ES-I3 (cell line): ENCODE measurements at regions not wholly inside any gene's neighbourhood (a gene's known extent, or its start where the extent isn't known, plus 50 kb on each side); places are given as distances from the start of the nearest gene placed in this dataset.

Experiments
- H3K36me3 ChIP-seq: 2 replicates; pipeline ENCODE4 v1.6.1; 2013; ENCODE audit warnings: mild to moderate bottlenecking, low read length, control low read depth, moderate library complexity; ENCODE audit not compliant: insufficient read depth
- H3K4me1 ChIP-seq: 2 replicates; pipeline ENCODE4 v1.6.1; 2013; ENCODE audit warnings: mild to moderate bottlenecking, control low read depth, low read length; ENCODE audit not compliant: insufficient read depth
- H3K9ac ChIP-seq: 2 replicates; pipeline ENCODE4 v1.6.1; 2013; ENCODE audit warnings: low read depth, mild to moderate bottlenecking, low read length, moderate library complexity
- H3K9me3 ChIP-seq: 2 replicates; pipeline ENCODE4 v1.6.1; 2013; ENCODE audit warnings: mild to moderate bottlenecking, low read length, moderate library complexity; ENCODE audit not compliant: control insufficient read depth, insufficient read depth

GRCh38 chr22:48346311-48346710 is 1481.4 kb downstream of the BRD1 start:
- Histone ChIP-seq H3K9ac (no peak overlapping the region), H3K4me1 (no peaks in the 10 kb centered on the region; the same call in 1 of the 2 replicates), H3K36me3 (no peaks in the 10 kb centered on the region), H3K9me3 (no peaks in the 10 kb centered on the region)

GRCh38 chr22:48345631-48346030 is 1482.0 kb downstream of the BRD1 start:
- Histone ChIP-seq H3K9me3 (no peaks in the 10 kb centered on the region), H3K9ac (no peak overlapping the region), H3K4me1 (no peaks in the 10 kb centered on the region; the same call in 1 of the 2 replicates), H3K36me3 (no peaks in the 10 kb centered on the region)

GRCh38 chr22:48343461-48343860 is 1484.2 kb downstream of the BRD1 start:
- H3K9me3 ChIP-seq = no peaks in the 10 kb centered on the region
- no peaks in the 10 kb centered on the region for H3K36me3 ChIP-seq
- H3K4me1 ChIP-seq = no peaks in the 10 kb centered on the region; the same call in 1 of the 2 replicates
- no peak overlapping the region for H3K9ac ChIP-seq

GRCh38 chr22:48342732-48343131 is 1484.9 kb downstream of the BRD1 start:
- Histone ChIP-seq H3K36me3 (no peaks in the 10 kb centered on the region), H3K9ac (no peak overlapping the region), H3K4me1 (no peaks in the 10 kb centered on the region; the same call in 1 of the 2 replicates), H3K9me3 (no peaks in the 10 kb centered on the region)

- no peaks in the 10 kb centered on the region for H3K9me3 ChIP-seq
- H3K4me1 ChIP-seq = no peaks in the 10 kb centered on the region; the same call in 1 of the 2 replicates
- no peaks in the 10 kb centered on the region for H3K36me3 ChIP-seq
- no peak overlapping the region for H3K9ac ChIP-seq
Observed at GRCh38 chr22:48342016-48342415, 1485.7 kb downstream of the BRD1 start.

GRCh38 chr22:48340727-48341709 is 1486.7 kb downstream of the BRD1 start:
- Histone ChIP-seq H3K9me3 (no peaks in the 10 kb centered on the region), H3K36me3 (no peaks in the 10 kb centered on the region), H3K9ac (no peak overlapping the region), H3K4me1 (no peaks in the 10 kb centered on the region; the same call in 1 of the 2 replicates)

GRCh38 chr22:48340191-48340590 is 1487.5 kb downstream of the BRD1 start:
- Histone ChIP-seq H3K36me3 (no peaks in the 10 kb centered on the region), H3K4me1 (no peaks in the 10 kb centered on the region; the same call in 1 of the 2 replicates), H3K9ac (no peak overlapping the region), H3K9me3 (no peaks in the 10 kb centered on the region)

- H3K9me3 ChIP-seq = no peaks in the 10 kb centered on the region
- no peaks in the 10 kb centered on the region; the same call in 1 of the 2 replicates for H3K4me1 ChIP-seq
- H3K9ac ChIP-seq = no peak overlapping the region
- H3K36me3 ChIP-seq = no peaks in the 10 kb centered on the region
Observed at GRCh38 chr22:48338793-48339705, 1488.6 kb downstream of the BRD1 start.

- no peaks in the 10 kb centered on the region; the same call in 1 of the 2 replicates for H3K4me1 ChIP-seq
- H3K9me3 ChIP-seq = no peaks in the 10 kb centered on the region
- H3K36me3 ChIP-seq = no peaks in the 10 kb centered on the region
- no peak overlapping the region for H3K9ac ChIP-seq
Observed at GRCh38 chr22:48337957-48338792, 1489.5 kb downstream of the BRD1 start.

- no peaks in the 10 kb centered on the region for H3K9me3 ChIP-seq
- H3K36me3 ChIP-seq = no peaks in the 10 kb centered on the region
- H3K9ac ChIP-seq = no peak overlapping the region
- H3K4me1 ChIP-seq = no peaks in the 10 kb centered on the region; the same call in 1 of the 2 replicates
Observed at GRCh38 chr22:48336339-48337060, 1491.2 kb downstream of the BRD1 start.

GRCh38 chr22:48335442-48336139 is 1492.1 kb downstream of the BRD1 start:
- Histone ChIP-seq H3K36me3 (no peaks in the 10 kb centered on the region), H3K9me3 (no peaks in the 10 kb centered on the region), H3K4me1 (no peaks in the 10 kb centered on the region), H3K9ac (no peak overlapping the region)

GRCh38 chr22:48334971-48335370 is 1492.7 kb downstream of the BRD1 start:
- Histone ChIP-seq H3K9ac (no peak overlapping the region), H3K9me3 (no peaks in the 10 kb centered on the region), H3K36me3 (no peaks in the 10 kb centered on the region), H3K4me1 (no peaks in the 10 kb centered on the region)
